ENCODE measurements at regions not wholly inside any gene's neighbourhood (a gene's known extent, or its start where the extent isn't known, plus 50 kb on each side); places are given as distances from the start of the nearest gene placed in this dataset.
"Not testable (repeated sequence)": the region's sequence is repeated elsewhere in the genome, so short reads cannot be mapped to it uniquely, and the experiment has no call there.

DNA sequence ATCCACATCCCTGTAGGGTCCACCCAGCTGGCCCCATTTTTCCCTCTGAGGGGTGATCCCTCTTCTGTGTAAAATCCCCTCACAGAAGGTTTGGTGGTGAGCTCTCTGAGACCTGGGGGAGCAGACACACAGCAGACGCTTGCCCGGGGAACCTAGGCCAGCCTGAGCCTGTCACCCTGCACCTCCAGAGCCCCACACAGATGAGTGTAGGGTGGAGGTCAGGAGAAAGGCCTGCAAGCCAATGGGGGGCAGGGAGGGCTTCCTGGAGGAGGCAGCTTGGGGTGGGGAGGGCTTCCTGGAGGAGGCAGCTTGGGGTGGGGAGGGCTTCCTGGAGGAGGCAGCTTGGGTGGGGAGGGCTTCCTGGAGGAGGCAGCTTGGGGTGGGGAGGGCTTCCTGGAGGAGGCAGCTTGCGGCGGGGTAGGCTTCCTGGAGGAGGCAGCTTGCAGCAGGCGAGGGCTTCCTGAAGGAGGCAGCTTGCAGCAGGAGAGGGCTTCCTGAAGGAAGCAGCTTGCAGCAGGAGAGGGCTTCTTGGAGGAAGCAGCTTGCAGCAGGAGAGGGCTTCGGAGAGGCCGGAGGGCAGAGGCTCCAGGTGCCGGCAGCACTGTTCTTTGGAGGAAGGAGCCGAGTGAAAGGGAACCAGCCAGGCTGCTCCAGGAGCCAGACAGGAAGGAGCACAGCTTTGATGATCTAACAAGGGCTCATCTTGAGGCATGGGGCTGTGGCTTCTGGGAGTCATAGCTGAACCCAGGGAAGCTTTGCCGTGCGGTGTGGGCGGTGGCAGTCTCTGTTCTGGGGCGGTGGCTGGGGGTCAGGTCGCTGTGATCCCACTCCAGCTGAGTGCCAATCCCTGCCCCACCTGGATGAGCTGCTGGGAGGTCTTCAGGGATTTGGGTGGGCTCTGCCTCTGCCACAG lies 83.7 kb upstream of the ZNF469 start:
- no peak for DNase-seq (ENCODE audit: low read depth in 4 of 4, low spot score in 1 of 4)

DNA sequence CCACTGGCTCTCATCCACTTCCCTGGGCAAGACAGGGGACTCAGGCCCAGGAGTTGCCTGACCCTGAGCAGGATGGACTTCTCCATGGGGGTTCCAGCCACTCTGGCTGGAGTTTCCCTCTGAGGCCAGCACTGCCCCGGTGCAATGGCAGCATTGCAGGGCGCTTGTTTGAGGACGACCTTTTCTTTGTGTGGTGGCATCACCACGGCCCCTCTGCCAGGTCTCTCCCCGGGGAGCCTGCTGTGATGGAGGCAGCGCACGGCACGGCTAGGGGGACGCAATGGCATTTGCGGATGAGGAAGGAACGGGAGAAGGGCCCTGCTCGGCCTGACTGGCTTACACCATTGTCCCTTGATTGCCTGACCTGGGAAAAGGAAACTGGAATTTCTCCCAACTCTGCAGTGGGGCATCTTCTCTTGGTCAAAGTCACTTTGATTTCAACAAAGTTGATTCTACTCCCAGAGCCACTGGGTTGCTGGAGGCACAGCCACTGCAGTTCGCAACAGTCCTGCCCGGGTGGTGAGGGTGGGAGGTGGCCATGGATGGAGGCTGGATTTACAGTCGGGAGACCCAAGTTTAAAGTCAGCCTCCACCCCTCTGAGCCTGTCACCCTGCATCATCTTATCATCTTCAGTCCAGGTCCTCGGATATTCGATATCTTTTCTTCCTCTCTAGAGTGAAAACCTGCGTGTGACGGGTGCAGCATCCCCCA lies 82.9 kb upstream of the ZNF469 start:
- no peak for DNase-seq (ENCODE audit: low read depth in 4 of 4, low spot score in 1 of 4)

DNA sequence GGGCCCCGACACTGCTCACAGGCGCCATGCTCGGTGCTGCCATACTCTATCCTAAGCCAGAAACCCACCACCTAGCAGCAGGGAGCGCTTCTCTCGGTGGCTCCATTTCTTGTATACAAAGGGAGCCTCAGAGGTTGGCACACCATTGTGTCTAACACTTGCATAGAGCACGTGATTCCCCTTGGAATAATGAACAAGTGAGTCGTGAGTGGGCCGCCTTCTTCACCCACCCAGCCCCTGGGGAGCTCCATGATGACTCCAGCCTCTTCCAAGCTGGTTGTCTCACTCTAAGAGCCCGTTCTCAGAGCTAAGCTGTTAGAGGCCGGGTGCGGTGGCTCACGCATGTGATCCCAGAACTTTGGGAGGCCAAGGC lies 82.3 kb upstream of the ZNF469 start:
- no peak for DNase-seq (ENCODE audit: low read depth in 4 of 4, low spot score in 1 of 4)

DNA sequence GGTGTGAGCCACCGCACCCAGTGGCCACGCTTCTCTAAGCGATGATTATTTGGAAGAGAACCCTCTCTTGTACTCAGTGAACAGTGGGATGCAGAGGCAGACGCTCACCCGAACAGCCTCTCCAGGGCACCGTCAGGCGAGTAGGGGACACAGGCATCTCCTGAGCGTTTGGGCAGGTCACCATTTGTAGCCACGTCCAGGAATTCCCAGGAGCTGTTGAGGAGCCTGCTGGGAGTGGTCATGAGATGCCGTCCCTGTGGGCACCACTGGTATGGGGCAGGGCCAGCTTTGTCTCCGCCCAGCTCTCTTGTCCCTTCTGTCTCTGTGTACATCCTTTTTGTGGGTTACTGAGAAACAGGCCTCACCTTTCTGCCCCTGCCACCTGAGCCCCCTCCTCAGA lies 81.3 kb upstream of the ZNF469 start:
- no peak for DNase-seq (ENCODE audit: low read depth in 4 of 4, low spot score in 1 of 4)

DNA sequence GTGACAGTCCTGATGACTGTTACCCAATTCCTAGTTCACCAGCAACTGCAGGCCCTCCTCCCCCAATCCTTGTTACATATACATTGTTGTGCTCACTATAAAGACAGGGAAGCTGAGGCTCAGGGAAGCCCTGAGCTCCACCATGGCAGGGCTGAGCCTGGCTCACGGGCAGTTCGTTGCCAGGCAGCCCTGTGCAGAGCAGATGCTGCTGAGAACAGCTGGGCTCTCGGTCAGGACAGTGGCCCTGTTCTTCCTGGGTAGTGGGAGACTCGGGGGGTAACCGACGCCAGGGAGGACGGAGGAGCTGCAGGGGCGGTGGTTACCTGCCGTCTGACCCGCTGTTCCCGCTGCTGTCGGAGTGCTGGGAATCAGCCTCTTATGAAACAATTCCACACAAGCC lies 80.9 kb upstream of the ZNF469 start:
- DNase-seq (ENCODE audit: low read depth in 4 of 4, low spot score in 1 of 4), result no peak

DNA sequence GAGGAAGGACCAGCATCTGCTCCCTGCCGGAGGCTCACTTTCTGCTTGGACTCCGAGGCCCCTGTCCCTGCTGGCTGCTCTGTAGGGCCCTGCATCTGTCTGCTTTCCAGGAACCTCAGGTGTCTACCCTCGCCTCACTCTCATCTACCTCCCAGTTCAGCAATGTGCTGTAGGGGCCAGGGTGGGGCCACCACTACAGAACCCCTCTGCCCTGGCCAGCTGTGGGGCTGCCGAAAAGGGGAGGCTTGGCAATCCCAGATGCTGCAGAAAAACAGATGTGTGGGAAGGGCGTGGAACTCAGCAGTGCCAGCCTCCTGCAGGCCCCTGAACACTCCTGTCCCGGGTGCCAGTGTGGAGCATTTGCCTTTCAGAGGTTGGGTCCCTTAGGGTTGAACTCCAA lies 80.1 kb upstream of the ZNF469 start:
- DNase-seq (ENCODE audit: low read depth in 4 of 4, low spot score in 1 of 4), result no peak

DNA sequence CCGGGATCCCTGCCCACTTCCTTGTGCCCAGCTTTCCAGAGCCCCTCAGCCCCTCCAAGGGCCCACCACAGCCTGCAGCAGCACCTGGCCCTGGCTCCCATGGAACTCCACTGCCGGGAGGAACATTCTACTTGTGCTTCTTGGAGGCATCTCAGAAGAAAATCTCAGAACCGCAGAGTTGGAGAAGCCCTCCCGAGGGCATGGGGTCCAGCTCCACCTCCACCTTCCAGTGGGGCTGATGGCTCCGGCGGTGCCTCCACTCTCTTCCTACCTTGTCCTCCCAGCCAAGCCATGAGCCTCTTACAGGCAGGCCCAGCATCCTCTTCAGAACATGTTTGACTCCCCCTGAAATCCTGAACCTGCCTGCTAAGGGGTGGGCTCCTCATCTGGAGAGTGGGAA lies 79.4 kb upstream of the ZNF469 start:
- DNase-seq (ENCODE audit: low read depth in 4 of 4, low spot score in 1 of 4), result no peak

DNA sequence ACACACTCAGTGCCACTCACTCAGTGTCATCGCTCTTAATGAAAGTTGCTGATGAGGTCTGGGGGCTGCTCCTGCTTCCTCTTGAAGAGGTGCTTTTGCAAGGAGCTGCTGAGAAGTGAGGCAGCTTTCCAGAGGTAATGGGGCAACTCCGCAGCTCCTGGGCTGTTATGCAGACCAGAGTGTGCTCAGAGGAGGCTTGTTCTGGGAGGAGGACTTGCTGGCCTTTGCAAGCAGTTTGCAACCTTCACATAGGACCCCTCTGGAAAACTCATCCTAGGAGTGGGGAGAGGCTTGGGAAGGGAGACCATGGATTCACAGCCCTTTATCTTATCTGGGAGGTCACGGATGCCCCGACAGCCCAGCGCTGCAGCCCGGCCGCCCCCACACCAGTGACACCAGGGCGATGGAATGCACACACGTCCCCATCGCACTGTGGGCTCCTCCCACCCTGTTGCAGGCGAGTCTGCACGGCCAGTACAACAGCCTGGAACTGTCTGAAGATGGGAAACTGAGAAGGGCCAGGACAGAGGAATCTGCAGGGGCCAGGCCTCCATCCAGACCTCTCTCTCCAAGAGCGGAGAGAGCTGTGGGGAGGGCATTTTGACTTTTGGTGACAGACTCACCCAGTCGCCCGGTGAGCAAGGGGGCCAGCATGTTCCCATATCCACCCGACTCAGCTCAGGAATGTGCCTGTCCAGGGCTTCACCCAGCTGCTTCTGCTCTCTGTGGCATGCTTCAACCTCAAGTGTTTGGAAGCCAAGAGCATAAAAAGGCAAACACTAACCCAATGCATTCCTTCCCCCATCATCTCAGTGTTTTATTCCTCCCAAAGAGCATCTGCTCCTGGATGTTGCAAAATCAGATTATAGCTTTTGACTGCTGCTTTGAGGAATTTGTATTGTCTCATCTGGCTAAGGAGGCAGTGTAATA lies 78.6 kb upstream of the ZNF469 start:
- no peak for DNase-seq (ENCODE audit: low read depth in 4 of 4, low spot score in 1 of 4)

DNA sequence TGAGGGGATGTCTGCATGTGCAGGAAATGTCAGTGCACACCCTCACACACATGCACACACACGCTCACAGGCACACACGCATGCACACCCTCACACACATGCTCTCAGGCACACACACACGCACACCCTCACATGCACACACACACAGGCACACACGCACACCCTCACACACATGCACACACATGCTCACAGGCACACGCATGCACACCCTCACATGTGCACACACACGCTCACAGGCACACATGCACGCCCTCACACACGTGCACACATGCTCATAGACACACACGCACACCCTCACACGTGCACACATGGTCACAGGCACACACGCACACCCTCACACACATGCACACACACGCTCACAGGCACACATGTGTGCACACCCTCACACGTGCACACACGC lies 77.6 kb upstream of the ZNF469 start:
- no peak for DNase-seq (ENCODE audit: low read depth in 4 of 4, low spot score in 1 of 4)

DNA sequence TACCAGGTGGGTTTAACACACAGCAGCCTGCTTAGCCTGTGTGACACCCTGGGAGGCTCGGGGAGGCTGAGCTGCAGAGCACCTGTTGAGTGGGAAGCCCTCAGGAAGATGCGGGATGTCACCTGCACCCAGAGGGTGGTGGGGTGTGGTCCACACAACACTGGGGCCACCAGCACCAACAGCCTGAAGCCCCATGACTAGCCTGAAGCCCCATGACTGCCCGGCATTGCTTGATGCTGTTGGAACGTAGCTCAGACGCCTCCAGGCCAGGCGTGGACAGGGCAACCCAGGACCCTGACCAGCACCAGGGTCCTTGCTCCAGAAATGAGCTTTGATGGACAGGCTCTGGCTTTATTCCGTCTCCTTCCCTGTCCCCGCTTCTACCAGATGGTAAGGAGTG lies 76.3 kb upstream of the ZNF469 start:
- no peak for DNase-seq (ENCODE audit: low read depth in 4 of 4, low spot score in 1 of 4)

DNA sequence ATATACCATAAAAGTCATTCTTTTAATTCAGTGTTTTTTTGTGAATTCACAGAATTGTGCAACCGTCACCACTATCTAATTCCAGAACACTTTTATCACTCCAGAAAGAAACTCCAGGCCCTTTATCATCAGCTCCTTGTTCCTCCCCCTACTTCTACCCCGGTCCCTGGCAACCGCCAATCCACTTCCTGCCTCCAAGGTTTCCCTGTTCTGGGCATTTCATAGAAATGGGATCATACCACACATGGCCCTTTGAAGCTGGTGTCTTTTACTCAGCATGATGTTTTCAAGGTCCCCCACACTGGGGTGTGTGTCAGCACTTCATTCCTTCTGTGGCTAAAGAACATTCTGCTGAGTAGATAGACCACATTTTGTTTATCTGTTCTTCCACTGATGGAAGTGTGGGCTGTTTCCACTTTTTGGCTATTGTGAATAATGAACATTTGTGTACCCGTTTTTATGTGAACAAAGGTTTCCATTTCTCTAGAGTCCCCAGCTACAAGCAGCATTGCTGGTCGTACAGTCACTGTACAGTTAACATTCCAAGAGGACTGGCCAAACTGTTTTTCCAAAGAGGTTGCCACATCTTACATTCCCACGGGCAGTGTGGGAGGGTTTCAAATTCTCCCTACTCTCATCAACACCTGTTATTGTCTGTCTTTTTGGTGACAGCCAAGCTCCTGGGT lies 75.8 kb upstream of the ZNF469 start:
- DNase-seq (ENCODE audit: low read depth in 4 of 4, low spot score in 1 of 4), result no peak

DNA sequence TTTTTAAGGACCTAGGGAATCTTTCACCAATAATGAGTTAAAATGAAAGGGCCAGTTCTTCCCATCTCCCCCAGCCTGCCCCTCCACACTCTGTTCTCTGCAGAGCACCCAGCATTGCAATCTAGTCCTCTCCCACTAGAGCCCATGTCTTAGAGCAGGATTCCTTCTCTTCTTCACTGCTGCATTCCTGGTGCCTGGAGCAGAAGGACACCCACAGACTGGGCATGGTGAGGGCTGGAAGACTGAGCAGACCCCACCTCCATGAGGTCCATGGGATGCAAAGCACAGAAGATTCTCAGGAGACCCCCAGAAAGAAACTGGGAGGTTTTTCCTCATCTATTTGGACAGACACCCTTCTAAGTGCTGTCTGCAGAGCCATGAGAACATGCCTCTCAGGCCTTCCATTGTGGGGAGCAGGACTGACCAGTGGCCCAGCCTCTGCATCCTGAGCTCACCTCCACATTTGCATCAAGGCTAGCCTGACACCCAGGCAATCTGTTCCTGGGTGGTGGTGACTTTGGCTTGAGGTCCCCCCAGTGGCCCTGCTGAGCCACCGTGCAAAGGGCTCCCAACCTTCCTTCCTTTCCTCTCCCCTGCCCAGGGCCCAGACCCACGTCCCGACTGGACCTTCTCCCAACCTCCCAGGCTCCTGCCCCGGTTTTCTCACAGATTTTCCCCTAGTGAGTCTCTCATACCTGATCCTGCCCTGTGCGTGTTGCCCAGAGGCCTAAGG lies 74.2 kb upstream of the ZNF469 start:
- DNase-seq (ENCODE audit: low read depth in 4 of 4, low spot score in 1 of 4), result no peak

DNA sequence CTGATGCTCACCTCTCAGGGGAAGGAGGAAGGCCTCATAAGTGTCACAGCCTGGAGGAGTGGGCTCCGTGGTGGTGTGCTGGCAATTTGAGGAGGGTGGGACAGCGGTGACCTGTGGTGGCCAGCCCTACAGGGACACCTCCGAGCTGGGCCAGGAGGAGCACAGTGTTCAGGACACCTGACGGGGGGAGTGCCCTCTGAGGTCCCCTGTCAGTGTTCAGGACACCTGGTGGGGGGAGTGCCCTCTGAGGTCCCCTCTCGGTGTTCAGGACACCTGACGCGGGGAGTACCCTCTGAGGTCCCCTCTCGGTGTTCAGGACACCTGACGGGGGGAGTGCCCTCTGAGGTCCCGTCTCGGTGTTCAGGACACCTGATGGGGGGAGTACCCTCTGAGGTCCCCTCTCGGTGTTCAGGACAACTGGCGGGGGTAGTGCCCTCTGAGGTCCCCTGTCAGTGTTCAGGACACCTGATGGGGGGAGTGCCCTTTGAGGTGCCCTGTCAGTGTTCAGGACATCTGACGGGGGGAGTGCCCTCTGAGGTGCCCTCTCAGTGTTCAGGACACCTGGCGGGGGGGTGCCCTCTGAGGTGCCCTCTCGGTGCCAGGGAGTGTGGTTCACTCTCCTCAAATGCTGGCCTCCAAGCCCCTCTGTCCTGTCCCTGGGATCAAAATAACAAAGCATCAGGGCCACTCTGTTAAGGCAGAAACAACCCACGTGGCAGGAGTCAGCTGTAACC lies 73.4 kb upstream of the ZNF469 start:
- no peak for DNase-seq (ENCODE audit: low read depth in 4 of 4, low spot score in 1 of 4)

DNA sequence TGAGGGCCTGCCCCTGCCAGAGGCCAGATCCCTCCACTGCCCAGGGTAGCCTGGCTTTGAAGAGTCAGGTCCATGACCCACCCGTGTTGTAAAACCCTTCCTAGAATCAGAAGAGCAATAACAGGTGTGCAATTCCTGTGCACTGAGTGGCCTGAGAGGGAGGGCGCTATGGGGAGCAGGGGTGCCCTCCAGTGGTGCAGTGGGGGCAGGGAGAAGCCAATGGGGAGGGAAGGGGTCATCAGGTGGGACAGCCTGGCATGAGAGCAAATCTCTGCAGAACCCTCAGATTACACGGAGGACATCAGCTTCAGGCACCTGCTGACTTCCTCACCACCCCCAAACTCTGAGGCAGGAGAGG lies 72.9 kb upstream of the ZNF469 start:
- DNase-seq (ENCODE audit: low read depth in 4 of 4, low spot score in 1 of 4), result no peak

DNA sequence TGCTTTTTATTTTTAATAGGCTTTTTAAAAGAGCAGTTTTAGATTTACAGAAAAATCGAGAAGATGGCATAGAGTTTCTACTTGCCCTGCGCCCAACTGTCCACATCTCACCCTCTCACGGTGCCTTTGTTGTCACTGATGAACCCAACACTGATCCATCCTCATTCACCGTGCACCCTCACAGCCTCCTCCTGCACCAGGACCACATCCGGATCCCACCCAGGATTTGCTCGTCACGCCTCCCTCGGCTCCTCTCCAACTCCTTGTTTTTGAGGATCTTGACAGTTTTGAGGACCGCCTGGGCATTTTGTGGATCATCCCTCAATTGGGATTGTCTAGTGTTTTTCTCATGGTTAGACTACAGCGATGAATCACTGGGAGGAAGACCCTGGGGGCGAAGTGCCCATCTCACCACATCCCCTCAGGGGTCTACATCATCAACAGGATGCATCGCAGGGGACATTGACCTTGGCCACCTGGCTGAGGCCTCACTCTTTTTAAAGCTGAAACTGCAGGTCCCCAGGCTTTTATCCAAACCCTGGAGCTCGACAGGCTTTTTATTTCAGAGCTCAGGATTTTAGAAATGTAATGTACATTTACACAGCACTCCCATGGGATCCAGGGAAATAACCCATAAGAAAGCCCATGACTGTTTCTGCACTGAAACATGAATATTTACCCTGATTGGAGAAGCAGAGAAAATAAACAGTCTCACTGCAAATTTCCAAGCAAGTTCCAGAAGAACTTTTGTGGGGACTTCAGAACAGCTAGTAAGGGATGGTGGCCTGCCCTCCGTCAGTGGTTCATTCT lies 71.8 kb upstream of the ZNF469 start:
- no peak for DNase-seq (ENCODE audit: low read depth in 4 of 4, low spot score in 1 of 4)

DNA sequence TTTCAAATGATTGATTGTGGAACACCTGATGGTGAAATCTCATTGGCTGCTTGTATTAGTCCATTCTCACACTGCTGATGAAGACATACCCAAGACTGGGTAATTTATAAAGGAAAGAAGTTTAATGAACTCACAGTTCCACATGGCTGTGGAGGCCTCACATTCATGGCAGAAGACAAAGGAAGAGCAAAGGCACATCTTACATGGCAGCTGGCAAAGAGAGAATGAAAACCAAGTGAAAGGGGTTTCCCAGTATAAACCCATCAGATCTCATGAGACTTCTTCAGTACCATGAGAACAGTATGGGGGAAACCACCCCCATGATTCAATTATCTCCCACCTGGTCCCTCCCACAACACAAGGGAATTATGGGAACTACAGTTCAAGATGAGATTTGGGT lies 70.9 kb upstream of the ZNF469 start:
- not testable (repeated sequence) for DNase-seq (ENCODE audit: low read depth in 4 of 4, low spot score in 1 of 4)

DNA sequence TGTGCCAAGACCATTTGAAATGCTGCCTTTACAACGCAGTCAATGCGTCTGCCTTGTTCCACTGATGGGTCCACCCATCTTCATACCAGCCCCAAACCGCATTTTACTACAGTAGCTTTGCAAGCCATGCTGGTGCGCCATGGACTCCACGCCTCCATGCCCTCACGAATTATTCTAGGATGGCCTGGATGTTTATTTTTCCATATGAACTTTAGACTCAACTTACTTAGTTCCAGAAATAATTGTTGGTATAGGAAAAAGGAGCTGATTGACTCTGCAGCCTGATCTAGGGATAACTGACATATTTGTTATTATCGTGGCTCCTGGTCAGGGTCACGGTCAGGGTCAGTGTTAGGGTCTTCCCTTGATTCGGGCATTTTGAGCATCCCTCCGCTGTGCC lies 70.0 kb upstream of the ZNF469 start:
- DNase-seq (ENCODE audit: low read depth in 4 of 4, low spot score in 1 of 4), result no peak

DNA sequence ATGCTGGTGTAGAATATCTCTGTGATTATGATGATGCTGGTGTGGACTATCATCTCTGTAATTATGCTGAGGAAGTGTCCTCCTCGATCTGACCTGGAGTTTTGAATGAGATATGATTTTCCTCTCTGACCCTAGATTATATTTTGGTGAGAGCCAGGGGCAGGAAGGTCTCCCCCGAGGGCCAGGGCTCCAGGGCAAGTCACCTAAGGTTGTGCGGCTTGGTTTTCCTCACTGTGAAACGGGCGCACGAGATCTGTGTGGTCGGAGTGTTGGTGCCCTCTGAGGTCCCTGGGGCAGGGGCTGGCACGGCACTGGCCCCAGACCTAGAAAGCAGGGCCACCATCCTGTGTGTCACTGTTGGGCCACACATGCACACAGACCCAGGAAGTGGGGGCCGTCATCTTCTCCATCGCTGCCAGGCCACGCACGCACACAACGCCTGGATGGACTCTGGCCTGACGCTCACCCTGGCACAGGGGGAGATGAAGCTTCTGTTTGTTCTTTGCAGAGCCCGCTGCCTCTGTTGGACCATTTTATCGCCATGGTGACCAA lies 67.7 kb upstream of the ZNF469 start:
- DNase-seq (ENCODE audit: low read depth in 4 of 4, low spot score in 1 of 4), result no peak
